ENCODE measurements at regions not wholly inside any gene's neighbourhood (a gene's known extent, or its start where the extent isn't known, plus 50 kb on each side); places are given as distances from the start of the nearest gene placed in this dataset.

DNA sequence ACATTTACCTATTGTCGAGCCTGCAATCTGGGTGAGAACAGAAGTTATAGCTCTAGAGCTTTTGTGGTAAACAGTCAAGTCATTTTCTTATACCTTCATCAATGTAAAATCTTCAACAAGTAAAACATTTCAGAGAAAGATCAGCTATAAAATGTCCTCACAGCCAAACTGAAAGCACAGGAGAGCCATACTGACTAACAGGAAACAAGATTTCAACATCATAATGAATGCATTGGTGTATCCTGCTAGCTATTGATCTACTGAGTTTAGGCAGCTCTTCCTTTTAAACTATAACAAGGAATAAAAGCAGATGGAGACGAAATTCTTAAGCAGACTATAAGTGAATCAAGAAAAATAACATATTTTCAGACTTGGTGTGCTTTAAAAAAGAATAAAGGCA is 1522.9 kb upstream of the WWC1 start:
- no peak for DNase-seq
- no peaks in the 10 kb centered on the region for H3K36me3 ChIP-seq (ENCODE audit: control insufficient read depth in 2 of 3, insufficient read depth in 3 of 3, low read length in 3 of 3)
- intact Hi-C loops (cut with micrococcal nuclease) = no loop called here
- no peak overlapping the region for H3K27ac ChIP-seq (ENCODE audit: low read depth, low read length)
- POLR2A ChIA-PET = no interaction called here
- CTCF ChIA-PET = no interaction called here
- peaks cover 2 to 41% (median 7%) of the 10 kb centered on the region in 11 donors for H3K9me3 Mint-ChIP-seq
- no peak overlapping the region for H3K4me3 Mint-ChIP-seq
- H3K9me3 ChIP-seq (ENCODE audit: control insufficient read depth in 2 of 3, low read length in 3 of 3) = no peaks in the 10 kb centered on the region
- no peak overlapping the region for H3K27ac Mint-ChIP-seq
- H3K27me3 ChIP-seq (ENCODE audit: control insufficient read depth in 2 of 2, insufficient read depth in 2 of 2, low read length in 2 of 2) = no peaks in the 10 kb centered on the region
- H3K4me1 Mint-ChIP-seq = no peaks in the 10 kb centered on the region
- H3K27me3 Mint-ChIP-seq = no peaks in the 10 kb centered on the region
- H3K4me1 ChIP-seq (ENCODE audit: control insufficient read depth in 2 of 2, insufficient read depth in 2 of 2, low read length in 2 of 2) = no peaks in the 10 kb centered on the region
- no peaks in the 10 kb centered on the region for H3K36me3 Mint-ChIP-seq
- no peak for ATAC-seq
- H3K4me3 ChIP-seq (ENCODE audit: low read length) = no peak overlapping the region

GRCh38 chr5:166772770-166773169 is 1518.7 kb upstream of the WWC1 start:
- Mint-ChIP-seq H3K27me3 (no peaks in the 10 kb centered on the region), H3K4me1 (no peaks in the 10 kb centered on the region), H3K27ac (no peak overlapping the region), H3K4me3 (no peak overlapping the region), H3K36me3 (no peaks in the 10 kb centered on the region), H3K9me3 (peaks cover 0 to 28% (median 7%) of the 10 kb centered on the region in 11 donors)
- H3K27ac ChIP-seq (ENCODE audit: low read depth, low read length) = no peak overlapping the region
- H3K4me1 ChIP-seq (ENCODE audit: control insufficient read depth in 2 of 2, insufficient read depth in 2 of 2, low read length in 2 of 2) = no peaks in the 10 kb centered on the region
- no peaks in the 10 kb centered on the region for H3K27me3 ChIP-seq (ENCODE audit: control insufficient read depth in 2 of 2, insufficient read depth in 2 of 2, low read length in 2 of 2)
- ChIA-PET CTCF (no interaction called here), POLR2A (no interaction called here)
- DNase-seq (no peak), ATAC-seq (no peak)
- H3K4me3 ChIP-seq (ENCODE audit: low read length) = no peak overlapping the region
- intact Hi-C loops (cut with micrococcal nuclease) = no loop called here
- no peaks in the 10 kb centered on the region for H3K9me3 ChIP-seq (ENCODE audit: control insufficient read depth in 2 of 3, low read length in 3 of 3)
- no peaks in the 10 kb centered on the region for H3K36me3 ChIP-seq (ENCODE audit: control insufficient read depth in 2 of 3, insufficient read depth in 3 of 3, low read length in 3 of 3)

GRCh38 chr5:166781737-166782136 is 1509.7 kb upstream of the WWC1 start:
- no peak overlapping the region for H3K4me3 ChIP-seq (ENCODE audit: low read length)
- intact Hi-C loops (cut with micrococcal nuclease) = no loop called here
- H3K9me3 ChIP-seq (ENCODE audit: control insufficient read depth in 2 of 3, low read length in 3 of 3) = no peaks in the 10 kb centered on the region
- H3K36me3 Mint-ChIP-seq = no peaks in the 10 kb centered on the region
- no peak overlapping the region for H3K4me3 Mint-ChIP-seq
- no peak for DNase-seq
- CTCF ChIA-PET = no interaction called here
- H3K27ac ChIP-seq (ENCODE audit: low read depth, low read length) = no peak overlapping the region
- H3K4me1 Mint-ChIP-seq = no peaks in the 10 kb centered on the region
- no peaks in the 10 kb centered on the region for H3K4me1 ChIP-seq (ENCODE audit: control insufficient read depth in 2 of 2, insufficient read depth in 2 of 2, low read length in 2 of 2)
- POLR2A ChIA-PET = no interaction called here
- H3K9me3 Mint-ChIP-seq = peaks cover 0 to 11% (median 5%) of the 10 kb centered on the region in 11 donors
- no peaks in the 10 kb centered on the region for H3K27me3 Mint-ChIP-seq
- no peaks in the 10 kb centered on the region for H3K27me3 ChIP-seq (ENCODE audit: control insufficient read depth in 2 of 2, insufficient read depth in 2 of 2, low read length in 2 of 2)
- no peak overlapping the region for H3K27ac Mint-ChIP-seq
- no peaks in the 10 kb centered on the region for H3K36me3 ChIP-seq (ENCODE audit: control insufficient read depth in 2 of 3, insufficient read depth in 3 of 3, low read length in 3 of 3)
- ATAC-seq = no peak

DNA sequence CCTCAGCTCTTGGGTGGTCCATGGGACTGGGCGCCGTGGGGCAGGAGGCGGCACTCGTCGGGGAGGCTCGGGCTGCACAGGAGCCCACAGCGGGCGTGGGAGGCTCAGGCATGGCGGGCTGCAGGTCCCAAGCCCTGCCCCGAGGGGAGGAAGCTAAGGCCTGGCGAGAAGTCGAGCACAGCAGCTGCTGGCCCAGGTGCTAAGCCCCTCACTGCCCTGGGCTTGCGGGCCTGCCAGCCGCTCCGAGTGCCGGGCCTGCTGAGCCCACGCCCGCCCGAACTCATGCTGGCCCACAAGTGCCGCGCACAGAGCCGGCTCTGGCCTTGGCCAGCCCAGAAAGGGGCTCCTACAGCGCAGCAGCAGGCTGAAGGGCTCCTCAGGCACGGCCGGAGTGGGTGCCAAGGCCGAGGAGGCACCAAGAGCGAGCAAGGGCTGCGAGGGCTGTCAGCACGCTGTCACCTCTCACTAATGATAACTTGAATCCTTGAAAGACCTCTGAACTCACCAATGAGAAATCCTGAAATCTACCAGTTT is 1506.8 kb upstream of the WWC1 start:
- Mint-ChIP-seq H3K27ac (no peak overlapping the region), H3K27me3 (no peaks in the 10 kb centered on the region), H3K4me1 (no peaks in the 10 kb centered on the region), H3K36me3 (no peaks in the 10 kb centered on the region), H3K9me3 (peaks cover 0 to 13% (median 5%) of the 10 kb centered on the region in 11 donors), H3K4me3 (no peak overlapping the region)
- Histone ChIP-seq H3K9me3 (ENCODE audit: control insufficient read depth in 2 of 3, low read length in 3 of 3) (no peaks in the 10 kb centered on the region), H3K27me3 (ENCODE audit: control insufficient read depth in 2 of 2, insufficient read depth in 2 of 2, low read length in 2 of 2) (no peaks in the 10 kb centered on the region), H3K4me1 (ENCODE audit: control insufficient read depth in 2 of 2, insufficient read depth in 2 of 2, low read length in 2 of 2) (no peaks in the 10 kb centered on the region), H3K36me3 (ENCODE audit: control insufficient read depth in 2 of 3, insufficient read depth in 3 of 3, low read length in 3 of 3) (no peaks in the 10 kb centered on the region), H3K4me3 (ENCODE audit: low read length) (no peak overlapping the region), H3K27ac (ENCODE audit: low read depth, low read length) (no peak overlapping the region)
- intact Hi-C loops (cut with micrococcal nuclease) = no loop called here
- no peak for ATAC-seq
- no peak for DNase-seq
- ChIA-PET CTCF (no interaction called here), POLR2A (no interaction called here)

- H3K4me3 Mint-ChIP-seq = no peak overlapping the region
These were observed 1505.3 kb upstream of the WWC1 start for GRCh38 chr5:166786178-166786577.

DNA sequence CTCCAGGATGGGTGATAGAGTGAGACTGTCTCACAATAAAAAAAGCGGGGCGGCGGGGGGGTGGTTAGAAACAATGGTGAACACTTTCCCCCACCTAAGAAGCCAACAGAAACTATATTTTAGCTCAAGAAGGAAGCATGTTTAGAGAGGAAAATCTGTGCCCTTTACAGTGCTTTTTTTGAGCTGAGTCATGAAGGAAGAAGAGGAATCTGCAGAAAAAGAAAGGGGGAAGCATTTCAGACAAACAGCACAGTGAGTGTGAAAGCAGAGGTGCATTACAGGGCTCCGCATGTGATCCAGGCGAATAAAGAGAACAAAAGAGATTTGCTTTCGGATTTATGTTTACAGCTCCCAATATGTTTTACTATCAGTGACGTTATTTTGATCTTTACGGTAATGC is 1504.6 kb upstream of the WWC1 start:
- H3K9me3 ChIP-seq (ENCODE audit: control insufficient read depth in 2 of 3, low read length in 3 of 3) = no peaks in the 10 kb centered on the region
- H3K36me3 ChIP-seq (ENCODE audit: control insufficient read depth in 2 of 3, insufficient read depth in 3 of 3, low read length in 3 of 3) = no peaks in the 10 kb centered on the region
- no peaks in the 10 kb centered on the region for H3K27me3 ChIP-seq (ENCODE audit: control insufficient read depth in 2 of 2, insufficient read depth in 2 of 2, low read length in 2 of 2)
- ChIA-PET POLR2A (no interaction called here), CTCF (no interaction called here)
- no peak overlapping the region for H3K4me3 ChIP-seq (ENCODE audit: low read length)
- DNase-seq = no peak
- Mint-ChIP-seq H3K36me3 (no peaks in the 10 kb centered on the region), H3K4me3 (no peak overlapping the region), H3K4me1 (no peaks in the 10 kb centered on the region), H3K9me3 (peaks cover 0 to 13% (median 6%) of the 10 kb centered on the region in 11 donors), H3K27me3 (no peaks in the 10 kb centered on the region), H3K27ac (no peak overlapping the region)
- ATAC-seq = no peak
- intact Hi-C loops (cut with micrococcal nuclease) = no loop called here
- no peaks in the 10 kb centered on the region for H3K4me1 ChIP-seq (ENCODE audit: control insufficient read depth in 2 of 2, insufficient read depth in 2 of 2, low read length in 2 of 2)
- no peak overlapping the region for H3K27ac ChIP-seq (ENCODE audit: low read depth, low read length)

More at GRCh38 chr5:166786178-166786577, 1505.3 kb upstream of the WWC1 start:
- CTCF ChIA-PET = no interaction called here
- H3K4me1 Mint-ChIP-seq = no peaks in the 10 kb centered on the region
- H3K27me3 Mint-ChIP-seq = no peaks in the 10 kb centered on the region
- POLR2A ChIA-PET = no interaction called here
- Histone ChIP-seq H3K4me1 (ENCODE audit: control insufficient read depth in 2 of 2, insufficient read depth in 2 of 2, low read length in 2 of 2) (no peaks in the 10 kb centered on the region), H3K27ac (ENCODE audit: low read depth, low read length) (no peak overlapping the region), H3K9me3 (ENCODE audit: control insufficient read depth in 2 of 3, low read length in 3 of 3) (no peaks in the 10 kb centered on the region), H3K36me3 (ENCODE audit: control insufficient read depth in 2 of 3, insufficient read depth in 3 of 3, low read length in 3 of 3) (no peaks in the 10 kb centered on the region), H3K4me3 (ENCODE audit: low read length) (no peak overlapping the region), H3K27me3 (ENCODE audit: control insufficient read depth in 2 of 2, insufficient read depth in 2 of 2, low read length in 2 of 2) (no peaks in the 10 kb centered on the region)
- no peaks in the 10 kb centered on the region for H3K36me3 Mint-ChIP-seq
- peaks cover 0 to 13% (median 6%) of the 10 kb centered on the region in 11 donors for H3K9me3 Mint-ChIP-seq
- no peak for ATAC-seq
- DNase-seq = no peak
- H3K27ac Mint-ChIP-seq = no peak overlapping the region
- intact Hi-C loops (cut with micrococcal nuclease) = no loop called here

DNA sequence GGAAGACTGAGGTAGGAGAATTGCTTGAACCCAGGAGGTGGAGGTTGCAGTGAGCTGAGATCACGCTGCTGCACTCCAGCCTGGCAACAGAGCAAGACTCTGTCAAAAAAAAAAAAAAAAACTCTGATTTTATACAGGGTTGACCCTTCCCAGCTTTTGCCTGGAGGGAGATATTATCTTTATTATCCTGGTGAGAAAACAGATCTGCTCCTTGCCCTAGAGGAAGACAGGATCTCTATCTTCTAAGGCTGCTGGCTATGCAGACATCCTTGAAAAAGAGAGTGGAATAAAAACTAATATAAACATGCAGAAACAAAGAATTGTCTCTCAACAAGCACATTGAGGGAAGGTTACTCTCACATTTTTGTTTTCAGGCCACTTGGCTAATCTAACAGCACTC is 1503.4 kb upstream of the WWC1 start:
- no peaks in the 10 kb centered on the region for H3K27me3 Mint-ChIP-seq
- H3K4me3 Mint-ChIP-seq = no peak overlapping the region
- CTCF ChIA-PET = no interaction called here
- Histone ChIP-seq H3K27me3 (ENCODE audit: control insufficient read depth in 2 of 2, insufficient read depth in 2 of 2, low read length in 2 of 2) (no peaks in the 10 kb centered on the region), H3K36me3 (ENCODE audit: control insufficient read depth in 2 of 3, insufficient read depth in 3 of 3, low read length in 3 of 3) (no peaks in the 10 kb centered on the region), H3K4me1 (ENCODE audit: control insufficient read depth in 2 of 2, insufficient read depth in 2 of 2, low read length in 2 of 2) (no peaks in the 10 kb centered on the region), H3K4me3 (ENCODE audit: low read length) (no peak overlapping the region), H3K9me3 (ENCODE audit: control insufficient read depth in 2 of 3, low read length in 3 of 3) (no peaks in the 10 kb centered on the region), H3K27ac (ENCODE audit: low read depth, low read length) (no peak overlapping the region)
- H3K4me1 Mint-ChIP-seq = no peaks in the 10 kb centered on the region
- H3K27ac Mint-ChIP-seq = no peak overlapping the region
- intact Hi-C loops (cut with micrococcal nuclease) = no loop called here
- DNase-seq (no peak), ATAC-seq (no peak)
- peaks cover 0 to 13% (median 6%) of the 10 kb centered on the region in 11 donors for H3K9me3 Mint-ChIP-seq
- H3K36me3 Mint-ChIP-seq = no peaks in the 10 kb centered on the region
- POLR2A ChIA-PET = no interaction called here

Measured in naive thymus-derived CD4-positive, alpha-beta T cell (primary cell).